NCI-H128 (cell line): ENCODE measurements at regions not wholly inside any gene's neighbourhood (a gene's known extent, or its start where the extent isn't known, plus 50 kb on each side); places are given as distances from the start of the nearest gene placed in this dataset.
"Not testable (repeated sequence)": the region's sequence is repeated elsewhere in the genome, so short reads cannot be mapped to it uniquely, and the experiment has no call there.

Source experiments
- DNase-seq: peaks from one replicate; lab custom pipeline; 2025; ENCODE audit not compliant: unreplicated experiment; lab: John Stamatoyannopoulos, UW

DNA sequence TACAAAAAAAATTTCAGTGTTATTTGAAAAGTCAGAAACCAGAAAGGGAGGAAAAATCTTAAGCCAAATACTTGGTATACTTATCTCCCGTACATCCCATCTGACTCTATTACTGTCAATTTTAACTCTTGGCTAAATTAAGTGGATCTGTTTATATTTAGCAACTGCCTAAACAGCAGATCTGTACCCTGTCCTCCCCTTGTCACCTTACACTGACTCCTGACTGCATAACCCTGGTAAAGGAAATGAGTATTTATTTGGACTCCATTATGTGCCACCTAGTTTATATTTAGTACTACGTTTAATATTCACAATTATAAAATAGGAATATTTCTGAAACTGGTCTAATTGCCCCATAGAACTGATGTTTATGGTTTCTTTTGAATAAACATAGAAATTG lies 730.2 kb upstream of the GJE1 start:
- DNase-seq: no peak

- DNase-seq: no peak
Measured at GRCh38 chr6:141401851-141402250, 730.9 kb upstream of the GJE1 start.

GRCh38 chr6:141401168-141401567 lies 731.6 kb upstream of the GJE1 start:
- DNase-seq: no peak

DNA sequence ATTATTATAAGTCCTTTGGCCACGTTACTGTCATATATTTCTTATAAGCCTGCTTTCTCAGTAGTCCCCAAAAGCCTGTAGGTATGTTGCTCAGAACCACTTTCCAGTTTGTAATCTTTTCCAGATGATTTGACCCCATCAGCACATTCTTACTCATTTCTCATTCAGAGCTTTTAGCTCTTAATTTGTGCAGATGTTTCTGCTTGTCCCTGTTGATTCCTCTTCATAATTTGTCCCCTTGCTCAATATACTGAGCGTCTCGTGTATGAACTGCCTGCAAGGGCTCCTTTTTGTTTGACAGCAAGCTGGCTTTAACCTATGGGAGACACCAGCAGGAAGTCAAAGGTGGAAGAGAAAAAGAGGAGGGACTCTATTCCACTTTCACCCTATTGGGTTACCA lies 733.8 kb upstream of the GJE1 start:
- DNase-seq: no peak

- no peak for DNase-seq
Measured at GRCh38 chr6:141395443-141396008, 737.2 kb upstream of the GJE1 start.

GRCh38 chr6:141394565-141395051 lies 738.1 kb upstream of the GJE1 start:
- DNase-seq: no peak

- no peak for DNase-seq
Measured at GRCh38 chr6:141394125-141394536, 738.6 kb upstream of the GJE1 start.

DNA sequence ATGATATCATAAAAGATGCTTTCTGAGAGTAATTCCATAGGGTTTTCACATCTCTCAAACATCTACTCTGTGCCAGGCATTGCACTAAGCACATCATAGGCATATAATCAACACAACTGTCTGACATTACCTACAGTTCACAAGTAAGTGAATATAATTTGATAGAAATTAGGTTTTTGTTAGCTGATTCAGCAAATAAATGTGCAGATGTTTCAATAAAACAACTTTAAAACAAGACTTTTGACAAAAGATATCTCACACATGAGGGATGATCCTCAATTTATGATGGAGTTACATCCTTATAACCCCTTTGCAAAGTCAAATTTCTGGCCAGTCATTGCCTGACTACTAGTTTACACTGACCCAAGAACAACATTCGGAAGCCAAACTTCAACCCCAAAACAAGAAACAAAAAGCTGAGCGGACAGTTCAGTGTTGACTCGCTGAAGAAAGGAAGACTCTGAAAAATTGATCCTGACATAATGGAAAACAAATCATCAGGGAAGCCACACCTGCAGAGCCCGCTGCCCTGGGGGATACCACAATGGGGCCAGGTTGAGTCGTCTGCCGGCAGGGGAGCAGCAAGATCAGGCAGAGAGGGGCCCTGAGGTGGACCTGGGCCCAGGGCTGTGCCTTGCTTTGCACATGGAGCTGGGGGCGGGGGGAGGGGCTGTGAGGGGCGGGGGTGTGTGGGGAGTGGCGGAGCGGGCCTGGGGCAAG lies 739.2 kb upstream of the GJE1 start:
- DNase-seq: no peak

DNA sequence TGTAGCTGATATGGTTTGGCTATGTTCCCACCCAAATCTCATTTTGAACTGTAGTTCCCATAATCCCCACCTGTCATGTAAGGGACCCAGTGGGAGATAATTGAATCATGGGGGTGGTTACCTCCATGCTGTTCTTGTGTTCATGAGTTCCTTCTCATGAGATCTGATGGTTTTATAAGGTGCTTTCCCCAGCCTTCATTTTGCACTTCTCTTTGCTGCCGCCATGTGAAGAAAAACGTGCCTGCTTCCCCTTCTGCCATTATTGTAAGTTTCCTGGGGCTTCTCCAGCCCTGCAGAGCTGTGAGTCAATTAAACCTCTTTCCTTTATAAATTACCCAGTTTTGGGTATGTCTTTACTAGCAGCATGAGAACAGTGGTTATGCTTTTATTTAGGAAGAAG lies 741.6 kb upstream of the GJE1 start:
- not testable (repeated sequence) for DNase-seq

- no peak for DNase-seq
Measured at GRCh38 chr6:141388666-141389065, 744.1 kb upstream of the GJE1 start.

- DNase-seq: no peak
Measured at GRCh38 chr6:141370438-141370837, 762.3 kb upstream of the GJE1 start.

DNA sequence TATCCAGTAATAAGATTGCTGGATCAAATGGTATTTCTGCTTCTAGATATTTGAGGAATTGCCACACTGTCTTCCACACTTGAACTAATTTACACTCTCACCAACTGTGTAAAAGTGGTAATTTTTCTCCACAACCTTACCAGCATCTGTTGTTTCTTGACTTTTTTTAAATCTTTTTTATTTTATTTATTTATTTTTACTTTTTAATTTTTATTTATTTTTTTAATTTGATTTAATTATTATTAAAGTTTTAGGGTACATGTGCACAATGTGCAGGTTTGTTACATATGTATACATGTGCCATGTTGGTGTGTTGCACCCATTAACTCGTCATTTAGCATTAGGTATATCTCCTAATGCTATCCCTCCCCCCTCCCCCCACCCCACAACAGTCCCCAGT lies 765.9 kb upstream of the GJE1 start:
- not testable (repeated sequence) for DNase-seq

DNA sequence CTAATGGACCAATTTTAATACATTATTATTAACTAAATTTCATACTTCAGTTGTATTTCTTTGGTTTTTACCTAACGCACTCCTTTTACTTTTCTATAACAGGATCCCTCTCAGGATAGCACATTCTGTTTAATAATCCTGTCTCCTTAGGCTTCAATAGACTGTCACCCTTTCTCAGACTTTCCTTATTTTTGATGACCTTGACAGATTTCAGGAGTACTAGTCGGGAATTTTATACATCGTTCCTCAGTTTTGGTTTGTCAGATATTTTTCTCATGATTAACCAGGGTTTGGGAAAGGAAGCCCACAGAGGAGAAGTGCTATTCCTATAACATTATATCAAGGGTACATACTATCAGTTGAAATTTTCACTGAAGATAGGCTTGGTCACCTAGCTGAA lies 768.0 kb upstream of the GJE1 start:
- DNase-seq: no peak

GRCh38 chr6:141364232-141364631 lies 768.5 kb upstream of the GJE1 start:
- no peak for DNase-seq

DNA sequence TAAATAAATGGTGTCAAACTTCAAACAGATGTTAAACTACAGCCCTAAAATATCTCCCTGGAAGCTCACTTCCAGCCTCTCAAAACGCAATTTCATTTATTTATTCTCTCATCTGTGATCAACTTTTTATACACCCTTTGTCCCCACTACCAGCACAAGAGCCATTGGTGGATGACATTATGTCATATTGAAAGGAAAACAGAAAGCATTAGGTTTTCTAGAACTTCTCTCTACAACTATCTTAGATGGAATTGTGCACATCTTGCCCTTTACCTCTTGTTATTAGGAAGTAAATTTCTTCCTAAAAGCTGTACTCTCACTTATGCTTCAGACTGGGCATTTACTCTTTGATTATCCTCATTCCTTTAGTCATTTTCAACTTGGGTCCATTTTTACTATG lies 771.2 kb upstream of the GJE1 start:
- DNase-seq: no peak

DNA sequence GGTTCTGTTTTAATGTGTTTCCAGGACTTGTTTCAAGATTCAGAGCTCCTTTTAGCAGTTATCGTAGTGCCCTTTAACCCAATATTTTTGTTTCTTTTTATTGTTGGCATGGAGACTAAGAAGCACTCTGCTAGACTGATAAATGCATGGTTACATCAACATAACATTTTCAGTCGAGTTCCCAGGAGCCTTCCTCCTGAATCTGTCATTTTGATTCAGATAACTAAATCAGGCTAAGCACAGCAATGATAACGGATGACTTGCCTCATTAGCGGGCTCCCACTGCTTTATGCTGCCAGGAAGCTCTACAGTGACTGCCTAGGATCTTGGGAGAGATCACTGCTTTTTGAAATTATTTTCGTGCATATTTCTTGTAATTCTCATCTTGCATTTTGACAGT lies 772.8 kb upstream of the GJE1 start:
- DNase-seq: no peak

DNA sequence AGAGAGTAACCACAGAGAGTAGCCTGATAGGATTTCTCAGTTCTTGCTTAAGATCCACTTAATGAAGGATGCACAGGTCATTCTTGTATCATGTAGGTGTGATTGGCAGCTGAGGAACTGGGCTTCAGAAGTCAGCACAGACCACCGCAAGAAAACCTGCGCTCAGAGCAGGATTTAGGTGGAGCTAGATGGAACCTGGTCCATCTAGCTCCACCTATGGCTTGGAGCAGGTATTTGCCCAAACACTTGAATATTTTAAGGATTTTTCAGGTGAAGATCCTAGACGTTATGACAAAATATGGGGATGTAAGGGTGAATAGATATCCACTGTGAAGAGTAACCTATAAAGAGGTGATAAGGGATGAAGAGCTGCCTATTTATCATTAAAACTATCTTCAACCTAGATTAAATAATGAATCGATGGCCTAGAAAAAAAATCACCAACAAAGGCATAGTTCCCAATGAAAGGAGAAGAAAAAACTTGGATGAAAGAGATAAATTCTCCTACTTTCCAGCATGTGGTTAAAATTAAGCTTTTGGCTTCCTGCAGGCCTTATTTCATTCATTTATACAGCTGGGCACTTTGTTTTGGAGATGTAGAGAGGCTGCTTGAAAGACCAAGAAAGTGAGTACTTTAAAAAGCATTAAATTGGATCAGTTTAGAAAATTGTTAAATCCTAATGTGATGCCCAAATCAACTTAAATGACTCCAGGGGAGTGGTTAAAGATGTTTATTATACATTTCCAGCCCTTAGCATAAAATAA lies 778.4 kb upstream of the GJE1 start:
- DNase-seq: no peak

DNA sequence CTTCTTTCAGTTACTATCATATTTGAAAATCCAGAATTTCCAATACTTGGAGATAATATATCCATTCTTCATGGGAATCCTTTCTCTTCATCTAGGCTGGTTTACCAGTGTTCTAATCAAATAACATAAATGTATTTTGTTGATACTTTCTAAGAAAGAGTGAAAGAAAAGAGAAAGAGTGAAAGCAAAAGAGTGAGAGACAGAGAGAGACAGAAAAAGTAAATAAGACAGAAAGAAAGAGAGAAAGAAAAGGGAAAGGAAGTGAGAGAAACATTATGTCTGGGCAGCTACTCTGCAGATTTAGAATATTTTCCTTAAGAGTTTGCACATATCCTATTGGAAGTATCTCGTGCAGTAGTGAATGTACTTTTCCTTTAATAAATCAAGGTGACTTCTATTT lies 781.0 kb upstream of the GJE1 start:
- DNase-seq: no peak

- no peak for DNase-seq
Measured at GRCh38 chr6:141349710-141350109, 783.0 kb upstream of the GJE1 start.

DNA sequence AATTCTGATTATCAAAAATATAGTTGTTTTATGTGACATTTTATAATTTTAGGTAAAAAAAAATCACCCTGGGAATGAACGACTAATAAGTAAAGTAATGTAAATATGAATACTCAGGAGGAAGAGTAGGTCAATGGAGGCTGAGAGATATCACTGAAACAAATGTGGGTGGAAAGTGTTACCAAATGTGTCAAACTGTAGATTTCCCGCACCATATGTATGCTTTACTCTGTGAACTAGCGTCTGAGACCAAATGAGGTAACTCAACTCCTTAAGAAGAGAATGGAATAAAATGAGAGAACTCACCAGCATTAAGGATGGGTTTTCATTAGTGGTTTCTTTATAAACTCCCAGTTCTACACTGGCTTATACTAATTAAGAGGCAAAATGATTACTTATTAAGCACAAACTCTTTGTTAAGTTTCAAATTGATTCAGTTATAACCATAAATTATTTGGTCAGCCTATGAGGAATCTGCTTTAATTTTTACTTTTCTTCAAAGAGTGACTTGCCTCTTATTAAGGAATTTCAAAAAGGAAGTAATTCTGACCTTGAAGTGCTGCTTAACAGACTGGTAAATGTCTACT lies 784.7 kb upstream of the GJE1 start:
- no peak for DNase-seq

- no peak for DNase-seq
Measured at GRCh38 chr6:141347086-141347485, 785.6 kb upstream of the GJE1 start.

DNA sequence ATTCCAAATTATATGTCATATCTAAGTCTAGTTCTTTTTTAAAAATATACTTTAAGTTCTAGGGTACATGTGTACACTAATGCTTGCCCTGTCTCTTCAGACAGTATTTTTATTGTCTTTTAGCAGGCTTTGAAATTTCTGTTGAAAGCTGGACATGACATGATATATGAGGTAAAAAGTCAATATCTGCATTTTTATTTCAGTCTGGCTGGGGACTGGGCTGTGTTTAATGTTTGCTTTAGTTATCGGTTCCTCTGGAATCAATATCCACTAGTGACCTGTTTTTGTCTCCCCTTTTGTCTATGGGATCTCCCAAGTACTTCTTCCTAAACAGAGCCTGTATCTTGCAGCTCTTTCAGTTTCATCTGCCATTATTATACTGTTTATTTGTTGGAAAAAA lies 786.2 kb upstream of the GJE1 start:
- DNase-seq: no peak
